H9 (cell line): ENCODE measurements at regions not wholly inside any gene's neighbourhood (a gene's known extent, or its start where the extent isn't known, plus 50 kb on each side); places are given as distances from the start of the nearest gene placed in this dataset.

ENCODE experiments used
- DNase-seq: peaks from one replicate; pipeline ENCODE4 v3.0.0-alpha.2; 2017
- H2AFZ ChIP-seq: one replicate; pipeline ENCODE4 v1.6.1; 2013; ENCODE audit warnings: mild to moderate bottlenecking, low read length, control low read depth, moderate library complexity
- H2AK5ac ChIP-seq: 2 replicates; pipeline ENCODE4 v1.6.1; 2013; ENCODE audit warnings: low read length, control low read depth, mixed read lengths; ENCODE audit not compliant: insufficient read length
- H2BK120ac ChIP-seq: one replicate; pipeline ENCODE4 v1.6.1; 2013; ENCODE audit warnings: low read depth, mild to moderate bottlenecking, low read length, control low read depth, inconsistent platforms; ENCODE audit not compliant: poor library complexity, severe bottlenecking
- H2BK12ac ChIP-seq: 2 replicates; pipeline ENCODE4 v1.6.1; 2013; ENCODE audit warnings: low read length, control low read depth, mixed read lengths, low read depth; ENCODE audit not compliant: insufficient read length
- H2BK15ac ChIP-seq: 2 replicates; pipeline ENCODE4 v1.6.1; 2013; ENCODE audit warnings: low read depth, low read length, control low read depth
- H2BK20ac ChIP-seq: one replicate; pipeline ENCODE4 v1.6.1; 2013; ENCODE audit warnings: low read depth, mild to moderate bottlenecking, low read length, control low read depth, inconsistent platforms; ENCODE audit not compliant: poor library complexity, severe bottlenecking
- H2BK5ac ChIP-seq: 2 replicates; pipeline ENCODE4 v1.6.1; 2013; ENCODE audit warnings: low read length, control low read depth, mixed read lengths; ENCODE audit not compliant: insufficient read length
- H3K14ac ChIP-seq: 2 replicates; pipeline ENCODE4 v1.6.1; 2013; ENCODE audit warnings: low read length, control low read depth; ENCODE audit not compliant: insufficient read depth
- H3K18ac ChIP-seq: 2 replicates; pipeline ENCODE4 v1.6.1; 2013; ENCODE audit warnings: low read depth, mild to moderate bottlenecking, mixed read lengths, low read length, control low read depth; ENCODE audit not compliant: insufficient read length
- H3K23ac ChIP-seq: 2 replicates; pipeline ENCODE4 v1.6.1; 2013; ENCODE audit warnings: low read length, control low read depth, mixed read lengths, low read depth; ENCODE audit not compliant: insufficient read length
- H3K23me2 ChIP-seq: 2 replicates; pipeline ENCODE4 v1.6.1; 2013; ENCODE audit warnings: low read depth, mild to moderate bottlenecking, mixed read lengths, low read length, control low read depth; ENCODE audit not compliant: insufficient read length, poor library complexity, severe bottlenecking
- H3K27ac ChIP-seq: 2 replicates; pipeline ENCODE4 v1.5.1; 2013; ENCODE audit warnings: low read length, control low read depth, mixed read lengths, low read depth; ENCODE audit not compliant: insufficient read length
- H3K27me3 ChIP-seq: 2 replicates; pipeline ENCODE4 v1.6.1; 2013; ENCODE audit warnings: low read length, control low read depth, inconsistent platforms; ENCODE audit not compliant: insufficient read depth
- H3K4ac ChIP-seq: 2 replicates; pipeline ENCODE4 v1.6.1; 2013; ENCODE audit warnings: low read depth, mild to moderate bottlenecking, control low read depth, inconsistent platforms, low read length, moderate library complexity
- H3K4me1 ChIP-seq: 2 replicates; pipeline ENCODE4 v1.6.1; 2013; ENCODE audit warnings: low read length, control low read depth, inconsistent platforms; ENCODE audit not compliant: insufficient read depth
- H3K4me2 ChIP-seq: 2 replicates; pipeline ENCODE4 v1.6.1; 2013; ENCODE audit warnings: low read length, control low read depth, mixed read lengths; ENCODE audit not compliant: insufficient read length, insufficient read depth
- H3K56ac ChIP-seq: 2 replicates; pipeline ENCODE4 v1.6.1; 2013; ENCODE audit warnings: low read depth, mild to moderate bottlenecking, mixed read lengths, low read length, control low read depth; ENCODE audit not compliant: insufficient read length
- H3K79me1 ChIP-seq: 2 replicates; pipeline ENCODE4 v1.6.1; 2013; ENCODE audit warnings: low read depth, mild to moderate bottlenecking, moderate library complexity, low read length, control low read depth, inconsistent platforms; ENCODE audit not compliant: insufficient read depth, poor library complexity, severe bottlenecking
- H3K79me2 ChIP-seq: 2 replicates; pipeline ENCODE4 v1.6.1; 2013; ENCODE audit warnings: low read length, control low read depth, inconsistent platforms; ENCODE audit not compliant: insufficient read depth
- H3K9ac ChIP-seq: 2 replicates; pipeline ENCODE4 v1.6.1; 2013; ENCODE audit warnings: low read length, control low read depth, mixed read lengths; ENCODE audit not compliant: insufficient read length; ENCODE audit errors: extremely low read depth
- H3K9me3 ChIP-seq: one replicate; pipeline ENCODE4 v1.6.1; 2013; ENCODE audit warnings: low read depth, low read length, inconsistent platforms; ENCODE audit not compliant: control insufficient read depth
- H3T11ph ChIP-seq: one replicate; pipeline ENCODE4 v1.6.1; 2013; ENCODE audit warnings: mild to moderate bottlenecking, low read length, control low read depth, inconsistent platforms
- H4K20me1 ChIP-seq: one replicate; pipeline ENCODE4 v1.6.1; 2013; ENCODE audit not compliant: control insufficient read depth, insufficient read length, insufficient read depth
- H4K5ac ChIP-seq: 2 replicates; pipeline ENCODE4 v1.6.1; 2013; ENCODE audit warnings: low read depth, mild to moderate bottlenecking, mixed read lengths, low read length, control low read depth; ENCODE audit not compliant: insufficient read length
- H4K8ac ChIP-seq: replicated peaks from 2 replicates; pipeline ENCODE4 v1.6.1; 2013; ENCODE audit warnings: low read length, control low read depth, mixed read lengths, low read depth; ENCODE audit not compliant: insufficient read length
- H4K91ac ChIP-seq: 2 replicates; pipeline ENCODE4 v1.6.1; 2013; ENCODE audit warnings: low read depth, mild to moderate bottlenecking, moderate library complexity, mixed read lengths, low read length, control low read depth; ENCODE audit not compliant: insufficient read length
- H3K27ac Mint-ChIP-seq, 3 experiments: 2 replicates in 2 of 3; 3 replicates in 1 of 3; pipeline ENCODE4 v1.8.0; 2020 to 2021; ENCODE audit warnings: mixed read lengths in 3 of 3, mild to moderate bottlenecking in 1 of 3, moderate library complexity in 1 of 3
- H3K27me3 Mint-ChIP-seq: 2 replicates; pipeline ENCODE4 v1.8.0; 2021; ENCODE audit warnings: low read depth, mild to moderate bottlenecking, moderate library complexity, mixed read lengths
- H3K36me3 Mint-ChIP-seq, 3 experiments: 2 replicates in 2 of 3; 3 replicates in 1 of 3; pipeline ENCODE4 v1.8.0; 2020 to 2021; ENCODE audit warnings: low read depth in 3 of 3, mixed read lengths in 3 of 3; ENCODE audit not compliant: insufficient read depth in 1 of 3
- H3K4me1 Mint-ChIP-seq, 2 experiments: 2 replicates each; pipeline ENCODE4 v1.8.0; 2020; ENCODE audit warnings: mixed read lengths in 2 of 2
- H3K4me3 Mint-ChIP-seq, 2 experiments: 2 replicates in 1 of 2; 3 replicates in 1 of 2; pipeline ENCODE4 v1.8.0; 2020 to 2021; ENCODE audit warnings: mild to moderate bottlenecking in 2 of 2, mixed read lengths in 2 of 2, moderate library complexity in 1 of 2
- H3K9me3 Mint-ChIP-seq, 2 experiments: 2 replicates in 1 of 2; 3 replicates in 1 of 2; pipeline ENCODE4 v1.8.0; 2020; ENCODE audit warnings: mild to moderate bottlenecking in 2 of 2, mixed read lengths in 2 of 2, moderate library complexity in 1 of 2
- CTCF ChIP-seq: fragments of 200-600 bp; sonication (generic); conservative IDR thresholded peaks from 3 replicates; pipeline ENCODE4 v1.8.0; 2021; ENCODE audit warnings: antibody characterized with exemption, mild to moderate bottlenecking
- WGBS: extraction: QIAGEN DNeasy Blood & Tissue Kit; methylation state at CpG from one replicate; pipeline ENCODE4 v1.1.7; 2013; ENCODE audit warnings: missing lambda C conversion rate, low lambda C conversion rate, mixed read lengths; ENCODE audit not compliant: insufficient read length; ENCODE audit errors: extremely low coverage; 5-methylcytosine and 5-hydroxymethylcytosine counted together

GRCh38 chr10:63675171-63675570, 154.0 kb downstream of the REEP3 start:
- H3K56ac ChIP-seq = no peak overlapping the region
- no peaks in the 10 kb centered on the region for H3K79me1 ChIP-seq
- H3K23ac ChIP-seq = no peak overlapping the region
- no peaks in the 10 kb centered on the region for H3K36me3 Mint-ChIP-seq
- no peak overlapping the region for H2BK5ac ChIP-seq
- no peak overlapping the region for H2BK15ac ChIP-seq
- H3K4me1 Mint-ChIP-seq = peaks cover 31% of the 10 kb centered on the region in 2 experiments
- H4K8ac ChIP-seq = no peak overlapping the region
- no peak for TF ChIP-seq CTCF
- no peaks in the 10 kb centered on the region for H3K9me3 Mint-ChIP-seq
- H3K14ac ChIP-seq = no peak overlapping the region
- no peaks in the 10 kb centered on the region for H3K79me2 ChIP-seq
- no peak overlapping the region for H4K5ac ChIP-seq
- no peak overlapping the region for H3K27ac ChIP-seq
- no peak overlapping the region for H3T11ph ChIP-seq
- no peak overlapping the region for H3K18ac ChIP-seq
- no peak overlapping the region for H2AK5ac ChIP-seq
- no peaks in the 10 kb centered on the region for H3K27me3 Mint-ChIP-seq
- no peak overlapping the region for H4K91ac ChIP-seq
- DNase-seq = no peak
- H3K4me1 ChIP-seq = peaks cover 17% of the 10 kb centered on the region
- no peaks in the 10 kb centered on the region for H4K20me1 ChIP-seq
- H3K4me3 Mint-ChIP-seq = no peak overlapping the region
- H3K9me3 ChIP-seq = no peaks in the 10 kb centered on the region
- no peak overlapping the region for H3K4ac ChIP-seq
- H2AFZ ChIP-seq = no peak overlapping the region
- no peaks in the 10 kb centered on the region for H3K27me3 ChIP-seq
- no peaks in the 10 kb centered on the region for H3K23me2 ChIP-seq
- no peak overlapping the region for H2BK12ac ChIP-seq
- no CpG with 5 or more reads among the region's 2 CpGs for WGBS
- H3K27ac Mint-ChIP-seq = no peak overlapping the region
- no peak overlapping the region for H2BK120ac ChIP-seq
- no peak overlapping the region for H3K4me2 ChIP-seq
- H2BK20ac ChIP-seq = no peak overlapping the region
- H3K9ac ChIP-seq = no peak overlapping the region
